Cardiac fibroblast (primary cell): ENCODE measurements at regions not wholly inside any gene's neighbourhood (a gene's known extent, or its start where the extent isn't known, plus 50 kb on each side); places are given as distances from the start of the nearest gene placed in this dataset.

Source experiments
- DNase-seq, 2 donors: peaks; one replicate each; pipeline versions ENCODE4 v3.0.0 to v3.0.0-alpha.2; 2010; ENCODE audit warnings: low read depth in 2 of 2
- H3K4me3 ChIP-seq, 2 donors: replicated peaks in 1 of 2; 1 replicate in 1 of 2; 2 replicates in 1 of 2; pipeline ENCODE4 v1.5.1; 2011; ENCODE audit warnings: low read depth in 2 of 2, low read length in 2 of 2, mild to moderate bottlenecking in 2 of 2, moderate library complexity in 1 of 2
- CTCF ChIP-seq: IDR thresholded peaks from one replicate; pipeline ENCODE4 v1.5.1; 2011; ENCODE audit warnings: low read depth, mild to moderate bottlenecking, low read length, inconsistent platforms

- no peak overlapping the region for H3K4me3 ChIP-seq
- no peak for TF ChIP-seq CTCF
- peak in 1 of 2 donors; percentile 19 for DNase-seq
Observed at GRCh38 chr2:12862541-12862940, 145.8 kb downstream of the TRIB2 start.

DNA sequence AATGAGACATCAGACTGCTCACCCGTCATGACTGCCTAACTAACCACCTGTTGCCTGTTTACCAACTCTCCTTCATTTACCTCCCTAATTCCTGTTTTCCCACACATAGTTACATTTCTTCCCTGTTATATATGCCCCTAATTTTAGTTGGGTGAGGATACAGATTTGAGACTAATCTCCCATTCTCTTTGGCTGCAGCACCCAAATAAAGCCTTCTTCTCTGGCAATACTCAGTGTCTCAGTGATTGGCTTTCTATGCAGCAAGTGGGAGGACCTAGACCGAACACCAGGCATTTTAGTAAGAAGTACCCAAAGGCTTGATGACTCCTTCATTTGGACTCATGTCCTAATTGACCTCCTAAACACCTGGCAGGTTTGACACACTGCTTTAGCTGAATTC lies 147.2 kb downstream of the TRIB2 start:
- no peak for TF ChIP-seq CTCF
- H3K4me3 ChIP-seq, result no peak overlapping the region
- no peak for DNase-seq

- no peak for TF ChIP-seq CTCF
- no peak overlapping the region for H3K4me3 ChIP-seq
Observed at GRCh38 chr2:12867631-12868287, 151.0 kb downstream of the TRIB2 start.

GRCh38 chr2:12870692-12871091 lies 154.0 kb downstream of the TRIB2 start:
- no peak for TF ChIP-seq CTCF
- DNase-seq, result peak; percentile 22 to 32
- no peak overlapping the region for H3K4me3 ChIP-seq

More at GRCh38 chr2:12867631-12868287, 151.0 kb downstream of the TRIB2 start:
- DNase-seq, result no peak

DNA sequence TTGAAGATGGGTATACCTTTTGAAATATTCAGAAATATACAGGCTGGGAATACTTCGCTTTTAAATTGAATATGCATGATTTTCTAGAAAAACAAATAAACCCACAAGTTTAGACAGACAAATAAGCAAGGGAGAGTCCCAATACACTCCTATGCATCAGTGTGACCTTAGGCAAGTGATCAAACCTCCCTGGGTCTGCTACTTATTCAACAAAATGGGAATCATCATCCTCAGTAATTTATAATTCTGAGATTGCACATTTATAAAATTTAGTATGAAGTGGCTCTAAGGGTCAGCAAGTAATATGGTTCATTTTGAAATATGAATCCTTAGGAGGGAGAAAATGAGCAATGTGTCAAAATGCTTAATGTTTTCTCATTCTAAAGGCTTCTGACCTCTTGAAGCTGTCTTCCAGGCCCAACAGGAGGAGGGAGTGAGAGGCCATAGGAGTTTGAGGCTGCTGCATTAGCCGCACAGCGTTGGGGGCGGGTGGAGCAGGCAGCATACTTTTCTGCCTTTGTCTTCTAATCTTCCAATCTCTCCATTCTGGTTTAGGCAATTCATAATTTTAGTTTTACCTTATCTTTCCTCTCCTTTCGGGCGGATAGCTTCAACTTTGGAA lies 155.1 kb downstream of the TRIB2 start:
- DNase-seq, result no peak
- H3K4me3 ChIP-seq, result no peak overlapping the region
- TF ChIP-seq CTCF, result no peak

GRCh38 chr2:12877761-12878160 lies 161.0 kb downstream of the TRIB2 start:
- no peak overlapping the region for H3K4me3 ChIP-seq
- no peak for TF ChIP-seq CTCF
- DNase-seq, result no peak
